RPMI7951 (cell line): ENCODE measurements at regions not wholly inside any gene's neighbourhood (a gene's known extent, or its start where the extent isn't known, plus 50 kb on each side); places are given as distances from the start of the nearest gene placed in this dataset.

Experiments
- DNase-seq: peaks from one replicate; pipeline ENCODE4 v3.0.0-alpha.2; 2012; ENCODE audit warnings: low read depth

DNA sequence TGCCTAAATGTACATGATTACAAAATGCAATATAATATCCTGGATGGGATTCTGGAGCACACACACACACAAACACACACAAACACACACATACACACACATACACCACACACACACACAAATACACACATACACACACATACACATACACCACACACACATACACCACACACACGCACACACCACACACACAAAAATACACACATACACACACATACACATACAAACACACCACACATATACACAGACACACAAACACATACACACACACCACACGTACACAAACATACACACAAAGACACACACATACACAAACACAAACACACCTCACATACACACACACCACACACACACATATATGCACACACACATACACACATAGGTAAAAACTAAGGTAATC lies 134.6 kb upstream of the SYNDIG1 start:
- DNase-seq: no peak

DNA sequence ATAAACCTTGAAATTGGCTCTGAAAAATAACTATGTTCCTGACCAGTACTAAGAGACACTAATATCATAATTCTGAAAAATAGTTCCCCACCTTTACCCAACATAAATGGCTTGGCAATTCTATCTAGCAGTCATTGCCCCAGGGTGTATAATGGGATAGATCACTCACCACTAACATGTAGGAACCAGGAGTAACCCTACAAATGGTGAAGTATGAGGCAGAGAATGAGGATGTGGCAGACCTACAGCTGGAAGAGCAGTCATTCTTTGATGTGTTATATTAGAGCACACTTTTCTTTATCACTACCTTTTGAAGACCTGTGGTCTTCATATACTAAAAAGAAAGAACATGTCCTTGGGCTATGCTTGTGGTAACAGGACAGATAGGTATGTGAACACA lies 136.5 kb upstream of the SYNDIG1 start:
- DNase-seq: peak; percentile 54

DNA sequence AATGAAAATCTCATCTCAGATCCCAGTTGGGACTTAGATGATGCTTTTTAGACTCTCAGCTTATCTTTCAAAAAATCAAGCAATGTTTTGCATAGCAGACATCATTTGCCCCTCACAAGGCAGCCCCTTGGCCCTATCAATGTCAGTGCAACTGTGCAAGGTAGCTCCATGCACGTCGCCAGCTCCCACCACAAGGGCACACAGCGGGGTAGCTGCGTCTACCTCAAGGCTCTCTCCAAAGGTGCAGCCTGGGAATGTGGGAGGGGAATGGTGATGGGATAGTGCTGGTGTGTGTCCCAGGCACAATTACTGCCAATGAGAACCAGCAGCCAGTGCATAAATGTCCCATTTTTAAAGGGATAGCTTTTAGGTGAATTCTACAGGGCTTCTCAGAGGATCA lies 137.5 kb upstream of the SYNDIG1 start:
- DNase-seq: no peak

DNA sequence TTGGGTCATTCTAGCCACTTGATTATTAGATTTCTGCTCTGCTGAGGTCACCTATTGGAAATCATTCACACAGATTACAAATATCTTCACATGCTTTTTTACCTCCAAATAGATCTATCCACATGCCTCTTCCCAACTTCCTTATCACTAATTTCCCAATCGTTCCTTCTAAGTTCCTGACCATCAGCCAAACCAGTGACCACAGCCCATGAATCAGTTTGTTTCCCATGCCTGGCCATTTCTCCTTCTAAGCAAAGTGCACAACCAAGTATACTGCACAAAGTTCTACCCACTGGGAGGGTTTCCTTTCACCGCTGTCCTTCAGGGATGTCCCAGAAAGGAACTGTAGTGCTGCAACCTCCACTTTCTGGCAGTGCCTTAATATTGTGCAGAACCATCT lies 140.5 kb upstream of the SYNDIG1 start:
- peak; percentile 86 for DNase-seq

DNA sequence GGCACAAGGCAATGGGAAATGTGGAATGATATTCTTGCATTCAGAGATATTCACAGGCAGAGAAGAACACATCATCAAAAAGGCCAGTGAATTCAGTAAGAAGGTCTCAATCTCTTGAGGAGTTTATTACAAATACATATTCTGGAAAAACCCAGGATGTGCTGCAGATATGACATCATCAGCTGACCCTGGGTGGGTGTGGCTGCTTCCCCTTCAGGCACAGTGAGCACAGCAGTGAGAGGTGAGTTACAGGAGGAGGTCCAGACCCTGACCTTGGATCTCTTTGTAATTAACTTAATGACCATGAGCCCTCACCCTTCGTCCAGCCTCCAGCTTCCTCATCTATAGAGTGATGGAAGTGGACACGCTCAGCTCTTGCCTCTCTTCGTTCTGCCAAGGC lies 147.5 kb upstream of the SYNDIG1 start:
- no peak for DNase-seq

DNA sequence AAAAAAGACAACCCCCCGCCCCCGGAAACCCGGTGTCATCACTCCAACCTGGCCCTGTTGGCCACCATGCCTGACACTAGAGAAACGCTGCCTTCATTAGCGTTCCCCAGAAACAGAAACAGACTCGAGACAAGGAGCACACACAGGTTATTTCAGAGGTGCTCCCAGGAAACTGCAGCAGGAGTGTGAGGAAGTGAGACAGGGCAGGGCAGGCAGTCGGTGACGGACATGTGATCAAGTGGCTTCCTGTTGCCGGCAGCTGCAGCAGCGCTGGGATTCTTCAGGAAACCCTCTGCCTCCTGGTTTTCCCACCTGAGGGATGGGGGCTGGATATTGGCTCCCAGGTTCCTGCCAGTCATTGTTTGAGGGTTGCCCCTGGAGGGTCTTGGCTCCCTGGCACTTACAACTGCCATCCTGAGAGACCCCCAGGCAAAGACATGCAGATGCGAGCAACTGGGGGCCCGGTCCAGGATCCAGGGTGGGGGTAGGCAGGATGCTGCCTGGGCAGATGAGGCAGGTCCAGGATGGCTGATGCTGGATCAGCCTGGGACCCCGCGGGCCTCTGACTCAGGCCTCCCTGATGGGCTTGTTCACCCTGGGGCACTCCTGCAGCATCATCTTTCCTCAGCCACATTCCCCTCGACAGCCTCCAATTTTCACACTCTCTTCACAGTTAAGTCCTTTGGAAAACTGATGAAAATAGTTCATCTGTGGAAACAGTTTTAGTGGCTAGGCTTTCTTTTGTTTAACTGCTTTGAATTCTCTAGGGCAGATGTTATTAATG lies 150.7 kb upstream of the SYNDIG1 start:
- DNase-seq: peak; percentile 81

DNA sequence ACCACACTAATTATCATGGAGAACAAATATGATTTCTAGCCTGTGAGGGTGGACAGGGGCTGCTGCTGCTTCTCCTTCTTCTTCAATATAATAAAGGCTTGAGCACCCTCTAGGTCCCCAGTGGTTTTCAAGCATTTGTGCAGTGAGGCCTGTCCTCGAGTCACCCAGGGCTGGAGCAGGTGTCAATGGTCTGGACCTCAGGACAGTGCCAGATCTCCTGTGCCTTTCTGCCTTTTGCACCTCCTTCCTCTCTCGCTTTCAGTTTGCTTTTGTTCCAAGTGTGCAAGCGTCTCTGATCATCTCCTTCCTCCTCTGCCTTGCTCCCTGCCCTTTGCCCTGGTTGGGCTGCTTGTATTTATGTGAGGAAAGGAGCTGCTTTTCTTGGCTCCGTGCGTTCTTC lies 152.2 kb upstream of the SYNDIG1 start:
- no peak for DNase-seq

DNA sequence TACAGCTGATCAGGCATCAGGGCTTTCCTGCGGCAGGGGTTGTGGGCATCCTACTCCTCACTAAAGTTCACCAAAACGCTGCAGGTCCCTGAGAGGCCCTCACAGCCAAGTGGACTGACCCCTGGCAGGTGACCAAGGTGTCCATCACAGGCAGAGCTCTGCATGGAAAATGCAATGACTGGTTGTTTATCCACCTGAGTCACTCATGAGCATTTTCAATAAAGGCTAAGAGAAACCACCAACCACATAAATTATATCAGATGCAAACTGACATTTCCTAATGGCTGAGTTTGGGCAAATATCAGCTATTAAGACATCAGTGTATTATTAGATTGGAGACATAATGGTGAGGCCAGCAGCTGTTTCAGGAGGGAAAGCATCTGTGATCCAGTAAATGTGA lies 152.7 kb upstream of the SYNDIG1 start:
- no peak for DNase-seq

DNA sequence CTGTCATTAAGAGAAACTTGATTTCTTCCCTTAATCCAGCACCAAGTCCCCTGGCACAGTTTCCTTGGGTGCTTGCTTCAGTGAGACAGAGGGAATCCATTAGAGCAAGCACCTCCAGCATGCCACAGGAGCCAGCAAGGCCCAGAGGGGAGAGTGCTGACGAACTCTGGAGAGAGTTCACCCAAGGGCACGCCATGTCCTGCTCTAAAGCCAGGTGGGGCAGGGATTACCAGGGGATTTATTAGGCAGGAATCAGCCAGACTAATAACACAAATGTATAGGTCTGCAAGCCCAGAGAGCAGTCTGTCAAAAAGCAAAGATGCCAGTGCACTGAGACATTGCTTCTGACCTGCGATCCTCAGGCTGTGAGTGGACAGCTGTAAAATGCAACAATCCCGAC lies 155.4 kb upstream of the SYNDIG1 start:
- DNase-seq: no peak

DNA sequence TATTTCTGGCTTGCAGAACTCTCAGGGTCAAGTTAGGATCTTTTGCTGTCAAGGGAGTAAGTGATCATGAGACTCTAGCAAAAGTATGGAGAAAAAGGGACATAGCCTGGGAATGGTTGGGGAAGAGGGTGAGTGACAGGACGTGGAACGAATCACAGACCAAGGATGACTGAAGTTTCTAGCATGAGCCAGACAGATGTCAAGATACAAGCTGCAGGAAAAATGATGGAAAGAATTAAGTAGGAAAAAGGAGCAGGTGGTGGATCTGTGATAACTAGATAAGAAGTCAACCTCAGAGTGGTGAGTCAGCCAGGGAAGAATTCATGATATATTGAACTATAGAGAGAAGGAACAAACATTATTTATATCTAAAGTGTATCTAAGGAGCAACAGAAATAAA lies 159.8 kb upstream of the SYNDIG1 start:
- peak; percentile 98 for DNase-seq

DNA sequence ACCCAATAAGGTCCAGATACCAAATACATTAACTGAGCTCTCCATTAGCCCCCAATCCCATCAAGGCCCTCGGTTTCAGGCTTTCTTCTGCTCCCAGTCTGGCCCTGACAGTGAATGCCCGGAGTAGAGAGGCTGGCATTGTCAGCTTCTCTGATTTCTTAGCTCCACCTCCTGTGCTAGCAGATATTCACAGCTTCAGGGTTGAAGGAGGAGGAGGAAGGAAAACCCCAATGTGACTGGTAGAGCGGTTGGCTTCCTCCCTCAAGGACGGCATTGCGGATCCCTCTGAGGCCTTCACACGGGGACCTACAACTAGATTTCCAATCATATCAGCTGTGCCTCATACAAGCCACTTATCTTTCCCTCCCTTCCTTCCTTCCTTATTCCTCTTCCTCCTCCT lies 164.1 kb upstream of the SYNDIG1 start:
- DNase-seq: peak; percentile 13

DNA sequence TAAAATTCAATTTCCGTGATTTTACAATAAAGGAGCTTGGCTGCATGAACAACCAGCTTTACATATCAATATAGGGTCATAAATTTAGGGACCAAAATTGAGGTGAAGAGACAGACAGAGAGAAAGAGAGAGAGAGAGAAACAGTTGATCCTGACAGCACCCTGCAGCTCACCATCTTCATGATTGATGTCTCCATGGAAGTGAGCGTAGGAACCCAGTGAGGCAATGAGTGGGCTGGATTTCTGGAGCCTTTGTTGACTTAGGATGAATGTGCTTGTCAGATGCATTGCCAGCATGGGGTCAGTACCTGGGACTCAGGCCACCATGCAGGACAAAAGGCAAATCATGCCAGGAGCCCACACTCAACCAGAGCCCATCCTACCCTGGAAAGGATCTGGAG lies 165.1 kb upstream of the SYNDIG1 start:
- DNase-seq: no peak

DNA sequence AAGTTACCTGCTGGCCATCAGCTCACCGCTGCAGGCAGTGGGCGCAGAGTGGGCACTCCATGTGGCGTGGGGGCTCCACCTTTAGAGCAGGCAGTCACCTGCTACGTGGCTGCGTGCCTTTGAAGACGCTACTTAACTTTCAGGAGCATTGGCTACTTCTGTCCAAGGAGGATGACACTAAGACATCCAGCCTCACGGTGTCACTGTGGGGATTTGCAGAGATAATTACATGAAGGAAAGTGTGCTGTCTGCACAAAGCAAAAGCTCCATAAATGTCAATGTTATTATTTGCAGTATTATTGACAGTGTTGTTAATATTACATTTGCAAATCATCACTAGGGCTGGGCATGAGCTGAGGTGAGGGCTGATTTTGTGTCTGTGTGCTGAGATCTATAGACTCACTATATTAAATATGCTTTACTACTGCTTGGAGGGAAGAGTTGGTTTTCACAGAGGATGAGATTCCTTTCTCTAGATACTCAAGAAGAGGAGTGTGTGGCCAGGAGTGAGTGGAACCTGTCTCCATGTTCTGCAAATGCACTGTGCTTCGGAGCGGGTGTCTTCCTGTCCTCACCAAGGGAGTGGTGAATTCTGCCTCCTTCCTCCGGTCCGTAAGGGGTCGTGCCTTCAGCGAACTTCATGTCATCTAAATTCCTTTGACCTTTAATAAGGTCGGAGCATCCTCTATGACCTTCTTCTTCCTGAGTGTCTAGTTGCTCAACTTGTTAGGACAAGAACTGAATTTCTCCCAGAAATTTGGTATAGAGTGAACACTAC lies 165.8 kb upstream of the SYNDIG1 start:
- DNase-seq: peak; percentile 71

DNA sequence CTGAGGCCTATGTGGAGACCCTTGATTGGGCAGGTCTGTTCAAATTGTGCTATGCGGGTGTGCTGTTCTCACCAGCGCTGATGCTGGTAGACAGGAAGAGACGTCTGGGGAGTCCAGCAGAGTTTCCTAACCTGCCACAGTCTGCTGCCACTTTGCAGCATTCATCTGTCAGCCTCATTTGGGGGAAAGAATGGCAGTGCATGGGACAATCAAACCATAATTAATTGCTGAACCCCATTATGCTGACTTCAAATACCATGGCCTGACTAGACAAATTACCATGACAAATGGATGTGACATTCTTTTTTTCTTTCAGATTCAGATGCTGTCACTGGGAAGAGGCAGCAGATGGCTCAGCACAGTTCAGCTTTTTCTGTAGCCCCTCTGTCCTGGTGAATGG lies 171.4 kb upstream of the SYNDIG1 start:
- DNase-seq: no peak

DNA sequence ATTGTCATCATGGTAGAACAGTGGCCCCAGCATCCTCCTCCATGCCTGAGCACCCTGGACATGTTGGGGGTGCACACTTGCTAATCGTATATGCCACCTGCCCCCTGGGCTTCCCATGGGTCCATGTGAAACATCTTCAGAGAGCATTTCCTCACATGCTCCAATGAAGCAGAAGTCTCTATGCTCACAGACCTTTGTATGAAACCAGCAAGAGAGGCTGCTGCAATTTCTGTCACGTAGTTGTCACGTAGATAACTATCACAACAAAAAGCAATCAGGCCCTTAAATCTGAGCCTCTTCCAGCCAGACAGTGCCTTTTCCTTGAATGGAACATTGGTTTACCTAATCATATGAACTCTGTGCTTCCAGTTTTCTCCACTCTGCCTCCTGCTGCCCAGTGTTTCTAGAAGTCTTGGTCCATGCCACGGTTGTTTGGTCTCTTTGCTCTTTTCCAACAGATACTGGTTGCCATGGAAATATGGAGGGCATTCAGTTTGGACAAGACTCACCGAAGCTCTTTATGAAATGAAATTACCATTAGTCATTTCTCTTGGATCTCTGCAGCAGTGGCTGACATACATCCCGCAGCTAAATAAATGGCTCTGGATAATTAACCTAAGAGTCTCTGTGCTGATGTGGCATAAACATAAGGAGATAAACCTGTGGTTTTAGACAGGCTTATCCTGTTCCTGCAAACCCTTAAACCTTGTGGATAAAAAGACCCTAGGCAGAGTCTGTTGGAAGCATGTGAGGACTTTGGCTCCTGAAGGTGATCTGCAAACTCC lies 172.8 kb upstream of the SYNDIG1 start:
- DNase-seq: peak; percentile 76

DNA sequence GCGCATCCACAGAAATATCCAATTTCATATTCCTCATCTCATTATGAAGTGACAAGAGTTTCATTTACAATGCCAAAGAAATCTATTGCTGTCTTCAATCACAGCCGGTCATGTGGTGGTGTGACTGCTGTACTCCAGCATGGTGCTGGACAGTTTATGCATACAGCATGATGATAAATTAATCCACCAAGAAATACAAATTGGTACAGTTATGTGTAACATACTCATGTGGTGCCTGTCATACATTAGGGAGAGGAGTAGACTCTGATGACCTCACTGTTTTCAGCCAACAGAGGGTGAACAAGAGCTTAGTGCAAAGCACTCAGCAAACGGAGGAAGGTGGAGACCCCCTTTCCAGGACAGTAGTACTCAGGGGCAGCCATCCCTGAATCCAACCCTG lies 178.4 kb upstream of the SYNDIG1 start:
- DNase-seq: no peak

DNA sequence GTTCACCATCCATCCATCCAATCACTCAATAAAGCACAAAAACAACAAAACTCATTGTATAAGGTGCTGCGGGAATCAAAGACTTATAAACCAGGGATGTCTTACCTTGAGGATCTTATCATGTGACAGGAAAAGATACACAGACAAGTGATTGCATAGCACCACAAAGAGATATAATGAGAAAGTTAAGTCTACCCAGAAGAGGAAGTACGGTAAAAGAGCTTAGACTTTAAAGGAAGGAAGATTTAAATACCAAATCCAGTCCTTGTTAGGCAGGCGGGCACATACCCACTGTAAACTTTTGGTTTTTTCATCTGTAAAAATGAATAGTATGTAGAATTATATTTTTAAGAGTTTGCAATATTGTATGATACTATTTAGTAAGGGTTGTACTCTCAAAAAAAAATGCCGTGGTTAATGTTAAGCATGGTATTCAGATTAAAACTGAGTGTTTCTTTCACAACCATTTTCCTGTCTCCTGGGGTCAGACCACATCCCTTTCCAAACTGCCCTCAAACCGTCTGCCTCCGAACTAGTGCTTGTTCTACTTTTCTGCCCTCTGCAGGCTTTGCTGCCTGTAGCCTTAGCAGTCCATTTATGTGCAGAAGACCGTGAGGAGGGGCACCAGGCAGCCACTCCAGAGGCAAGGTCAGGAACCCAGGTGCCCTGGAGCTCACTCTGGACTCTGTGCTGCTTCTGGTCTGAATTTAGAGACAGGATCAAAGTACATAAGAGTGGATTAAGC lies 179.5 kb upstream of the SYNDIG1 start:
- DNase-seq: peak; percentile 65

DNA sequence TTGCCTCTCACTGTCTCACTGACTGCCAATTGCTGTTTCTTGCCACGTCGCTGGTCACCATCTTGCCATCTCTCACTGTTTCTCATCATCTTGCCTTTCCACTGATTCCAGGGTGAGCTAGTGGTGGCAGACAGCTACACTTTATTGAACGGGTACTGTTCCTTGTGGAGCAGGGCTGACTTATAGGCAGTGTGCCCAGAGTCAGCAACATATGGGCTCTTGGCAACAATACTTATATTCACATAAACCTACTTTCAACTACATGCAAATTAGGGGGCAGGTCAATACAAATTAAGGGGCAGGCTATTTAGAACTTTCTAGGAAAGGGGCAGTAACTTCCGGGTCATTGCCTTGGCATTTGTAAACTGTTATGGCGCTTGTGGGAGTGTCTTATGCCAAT lies 186.2 kb upstream of the SYNDIG1 start:
- peak; percentile 14 for DNase-seq

DNA sequence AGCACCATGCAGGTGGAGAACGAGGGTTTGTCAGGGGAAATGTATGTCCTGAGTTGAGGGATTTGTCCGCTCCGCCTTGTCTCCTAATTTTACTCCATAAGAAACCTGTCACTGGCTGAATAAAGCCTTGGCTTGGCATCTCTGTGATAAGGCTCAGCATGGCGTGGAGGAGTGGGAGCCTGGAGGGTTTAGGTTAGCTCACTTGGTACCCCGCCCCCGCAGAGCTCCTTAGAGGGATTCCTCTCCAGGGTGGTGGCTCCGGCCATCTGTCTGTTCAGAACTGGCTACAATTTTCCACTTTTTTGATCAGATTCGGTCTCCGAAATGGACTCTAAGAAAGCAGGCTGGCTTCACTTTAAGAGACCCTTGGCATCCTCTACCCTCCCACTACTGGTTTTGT lies 192.2 kb upstream of the SYNDIG1 start:
- no peak for DNase-seq

DNA sequence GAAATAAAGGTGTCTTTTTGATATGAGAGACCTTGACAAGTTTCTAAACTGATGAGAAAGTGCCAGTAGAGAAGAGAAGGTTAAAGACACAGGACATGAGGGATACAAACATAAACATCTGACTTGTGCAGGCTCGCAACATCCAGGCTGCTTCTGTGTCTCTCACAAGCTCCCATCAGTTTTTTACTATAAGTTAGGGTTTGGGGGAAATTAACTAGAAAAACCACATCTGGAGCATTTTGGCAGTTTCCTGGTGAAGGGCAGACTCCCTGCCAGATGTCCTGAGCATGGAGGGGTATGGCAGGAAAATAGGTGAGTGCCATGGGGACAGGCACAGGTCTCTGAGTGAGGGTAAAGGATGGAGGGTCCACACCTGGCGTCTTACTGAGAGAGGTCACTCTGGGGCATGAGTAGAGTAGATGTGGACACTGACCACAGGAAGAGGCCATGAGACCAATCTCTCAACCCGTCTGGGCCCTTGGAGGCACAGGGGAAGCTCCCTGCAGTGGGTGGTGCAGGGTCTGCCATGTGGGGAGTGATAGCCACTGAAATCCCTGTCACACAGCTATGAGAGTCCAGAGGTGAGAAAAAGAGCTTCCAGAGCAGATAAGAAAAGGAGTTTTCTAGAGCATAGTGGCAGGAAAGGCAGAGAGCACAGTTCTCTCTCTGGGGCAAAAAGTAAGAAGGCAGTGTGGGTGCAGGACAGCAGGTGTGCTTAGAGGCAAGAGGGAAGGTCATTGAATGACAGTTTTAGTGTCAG lies 193.3 kb upstream of the SYNDIG1 start:
- no peak for DNase-seq

DNA sequence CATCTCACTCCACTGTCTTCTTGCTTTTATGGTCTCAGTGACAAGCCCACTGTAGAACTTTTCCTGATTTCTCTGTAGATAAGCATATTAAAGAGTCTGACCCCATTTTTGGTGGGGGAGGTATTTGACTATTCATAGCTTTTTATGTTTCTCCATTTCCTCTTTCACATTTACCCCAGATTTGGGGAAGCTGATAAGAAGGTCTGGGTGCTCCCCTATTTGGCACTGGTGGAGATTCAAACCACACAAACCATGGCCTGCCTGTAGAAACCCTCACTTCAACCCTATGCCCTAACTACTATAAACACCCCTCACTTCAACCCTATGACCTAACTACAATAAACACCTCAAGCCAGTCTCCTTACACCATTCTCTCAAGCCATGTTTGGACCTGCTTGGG lies 196.2 kb upstream of the SYNDIG1 start:
- no peak for DNase-seq
